HL-60 (cell line): ENCODE measurements at regions not wholly inside any gene's neighbourhood (a gene's known extent, or its start where the extent isn't known, plus 50 kb on each side); places are given as distances from the start of the nearest gene placed in this dataset.

Experiments
- DNase-seq, 2 experiments: peaks; one replicate each; pipeline ENCODE4 v3.0.0-alpha.2; 2010 to 2020; ENCODE audit warnings: low read depth in 1 of 2, low spot score in 1 of 2
- H3K27ac ChIP-seq: fragments of 250-450 bp; sonication (Bioruptor Pico); replicated peaks from 2 replicates; pipeline ENCODE4 v1.5.1; 2020; ENCODE audit warnings: mild to moderate bottlenecking, moderate library complexity
- H3K27me3 ChIP-seq: fragments of 250-450 bp; sonication (Bioruptor Pico); 2 replicates; pipeline ENCODE4 v1.5.1; 2021; ENCODE audit warnings: mild to moderate bottlenecking, moderate library complexity; ENCODE audit not compliant: insufficient read depth, poor library complexity, severe bottlenecking
- H3K4me3 ChIP-seq: replicated peaks from 2 replicates; pipeline ENCODE4 v1.5.1; 2011; ENCODE audit warnings: mild to moderate bottlenecking, control low read depth, low read length; ENCODE audit not compliant: insufficient read depth
- CTCF ChIP-seq: IDR thresholded peaks from one replicate; pipeline ENCODE4 v1.5.1; 2011; ENCODE audit warnings: low read length, control low read depth, inconsistent platforms; ENCODE audit not compliant: insufficient read depth
- GABPA ChIP-seq: IDR thresholded peaks from 2 replicates; pipeline ENCODE4 v1.6.1; 2012; ENCODE audit warnings: low read depth
- POLR2AphosphoS5 ChIP-seq: IDR thresholded peaks from 2 replicates; pipeline ENCODE4 v1.6.1; 2012; ENCODE audit warnings: low read depth
- REST ChIP-seq: IDR thresholded peaks from 2 replicates; pipeline ENCODE4 v1.6.1; 2012; ENCODE audit warnings: low read depth; ENCODE audit not compliant: insufficient replicate concordance
- SPI1 ChIP-seq: IDR thresholded peaks from 2 replicates; pipeline ENCODE4 v1.6.1; 2012; ENCODE audit warnings: low read depth, mild to moderate bottlenecking, borderline replicate concordance

- TF ChIP-seq CTCF (no peak), GABPA (no peak), REST (no peak), POLR2AphosphoS5 (no peak), SPI1 (no peak)
- Histone ChIP-seq H3K4me3 (no peak overlapping the region), H3K27ac (no peak overlapping the region), H3K27me3 (no peaks in the 10 kb centered on the region)
- DNase-seq = no peak
These were observed 172.6 kb upstream of the KLF14 start for GRCh38 chr7:130906575-130906974.

GRCh38 chr7:130907439-130907838 lies 173.4 kb upstream of the KLF14 start:
- H3K4me3 ChIP-seq = no peak overlapping the region
- no peaks in the 10 kb centered on the region for H3K27me3 ChIP-seq
- TF ChIP-seq SPI1 (no peak), REST (no peak)
- H3K27ac ChIP-seq = no peak overlapping the region
- no peak for DNase-seq

GRCh38 chr7:130908345-130909160 lies 174.5 kb upstream of the KLF14 start:
- Histone ChIP-seq H3K4me3 (no peak overlapping the region), H3K27me3 (no peaks in the 10 kb centered on the region), H3K27ac (no peak overlapping the region)
- no peak for TF ChIP-seq CTCF
- no peak for TF ChIP-seq SPI1
- TF ChIP-seq REST = no peak
- TF ChIP-seq GABPA = no peak
- no peak for TF ChIP-seq POLR2AphosphoS5
- no peak for DNase-seq
